GM04504 (cell line): ENCODE measurements at regions not wholly inside any gene's neighbourhood (a gene's known extent, or its start where the extent isn't known, plus 50 kb on each side); places are given as distances from the start of the nearest gene placed in this dataset.

ENCODE experiments used
- DNase-seq: peaks from one replicate; pipeline ENCODE4 v3.0.0-alpha.2; 2012; ENCODE audit warnings: low read depth

GRCh38 chr12:111110556-111110955 lies 190.2 kb upstream of the MYL2 start:
- no peak for DNase-seq

- DNase-seq, result no peak
Observed at GRCh38 chr12:111108726-111109125, 188.3 kb upstream of the MYL2 start.

- DNase-seq, result no peak
Observed at GRCh38 chr12:111107392-111108178, 187.2 kb upstream of the MYL2 start.

- DNase-seq, result no peak
Observed at GRCh38 chr12:111105294-111105693, 184.9 kb upstream of the MYL2 start.

- no peak for DNase-seq
Observed at GRCh38 chr12:111103583-111103982, 183.2 kb upstream of the MYL2 start.

GRCh38 chr12:111102102-111102739 lies 181.8 kb upstream of the MYL2 start:
- DNase-seq, result no peak

GRCh38 chr12:111101003-111101402 lies 180.6 kb upstream of the MYL2 start:
- no peak for DNase-seq

- no peak for DNase-seq
Observed at GRCh38 chr12:111100554-111100953, 180.2 kb upstream of the MYL2 start.

- no peak for DNase-seq
Observed at GRCh38 chr12:111100003-111100402, 179.6 kb upstream of the MYL2 start.

GRCh38 chr12:111099186-111099585 lies 178.8 kb upstream of the MYL2 start:
- DNase-seq, result no peak

- DNase-seq, result no peak
Observed at GRCh38 chr12:111094157-111095010, 174.0 kb upstream of the MYL2 start.

- no peak for DNase-seq
Observed at GRCh38 chr12:111093428-111094142, 173.2 kb upstream of the MYL2 start.

GRCh38 chr12:111091051-111091450 lies 170.7 kb upstream of the MYL2 start:
- DNase-seq, result no peak

- no peak for DNase-seq
Observed at GRCh38 chr12:111089616-111090015, 169.2 kb upstream of the MYL2 start.

- no peak for DNase-seq
Observed at GRCh38 chr12:111088409-111088808, 168.0 kb upstream of the MYL2 start.

GRCh38 chr12:111086947-111087700 lies 166.7 kb upstream of the MYL2 start:
- no peak for DNase-seq

GRCh38 chr12:111085096-111085495 lies 164.7 kb upstream of the MYL2 start:
- no peak for DNase-seq

- no peak for DNase-seq
Observed at GRCh38 chr12:111084605-111085004, 164.2 kb upstream of the MYL2 start.

- DNase-seq, result no peak
Observed at GRCh38 chr12:111084158-111084557, 163.8 kb upstream of the MYL2 start.

- no peak for DNase-seq
Observed at GRCh38 chr12:111081600-111081999, 161.2 kb upstream of the MYL2 start.

- no peak for DNase-seq
Observed at GRCh38 chr12:111078731-111079130, 158.4 kb upstream of the MYL2 start.
